Osteoblast (primary cell): ENCODE measurements at regions not wholly inside any gene's neighbourhood (a gene's known extent, or its start where the extent isn't known, plus 50 kb on each side); places are given as distances from the start of the nearest gene placed in this dataset.

Source experiments
- DNase-seq: peaks from one replicate; pipeline ENCODE4 v3.0.0; 2011; ENCODE audit warnings: low spot score, mixed read lengths; ENCODE audit not compliant: insufficient read length; ENCODE audit errors: missing footprints
- H2AFZ ChIP-seq: 2 replicates; pipeline ENCODE4 v1.6.0; 2011; ENCODE audit warnings: mild to moderate bottlenecking, low read length
- H3K27ac ChIP-seq: 2 replicates; pipeline ENCODE4 v1.5.1; 2011; ENCODE audit warnings: mild to moderate bottlenecking, low read depth, low read length, moderate library complexity
- H3K27me3 ChIP-seq: 2 replicates; pipeline ENCODE4 v1.6.0; 2012; ENCODE audit warnings: mild to moderate bottlenecking, control low read depth, inconsistent platforms, low read length, moderate library complexity; ENCODE audit not compliant: insufficient read depth
- H3K36me3 ChIP-seq: 2 replicates; pipeline ENCODE4 v1.5.1; 2011; ENCODE audit warnings: mild to moderate bottlenecking, low read length, control low read depth, moderate library complexity; ENCODE audit not compliant: insufficient read depth
- H3K4me1 ChIP-seq: 2 replicates; pipeline ENCODE4 v1.5.1; 2011; ENCODE audit warnings: mild to moderate bottlenecking, low read length, control low read depth, moderate library complexity; ENCODE audit not compliant: insufficient read depth
- H3K4me2 ChIP-seq: 2 replicates; pipeline ENCODE4 v1.6.0; 2011; ENCODE audit warnings: mild to moderate bottlenecking, low read length; ENCODE audit not compliant: insufficient read depth
- H3K4me3 ChIP-seq: fragments of 200-600 bp; sonication (generic); 3 replicates; pipeline ENCODE4 v1.5.1; 2012; ENCODE audit warnings: mild to moderate bottlenecking, low read length, inconsistent platforms; ENCODE audit not compliant: insufficient read depth
- H3K79me2 ChIP-seq: 2 replicates; pipeline ENCODE4 v1.6.0; 2012; ENCODE audit warnings: mild to moderate bottlenecking, low read length, control low read depth, inconsistent platforms; ENCODE audit not compliant: insufficient read depth
- H3K9me3 ChIP-seq: 2 replicates; pipeline ENCODE4 v1.5.1; 2011; ENCODE audit warnings: low read depth, low read length, control low read depth
- H4K20me1 ChIP-seq: 2 replicates; pipeline ENCODE4 v1.6.0; 2012; ENCODE audit warnings: mild to moderate bottlenecking, low read length, control low read depth; ENCODE audit not compliant: insufficient read depth
- CTCF ChIP-seq: IDR thresholded peaks from 2 replicates; pipeline ENCODE4 v1.5.1; 2011; ENCODE audit warnings: mild to moderate bottlenecking, low read depth, low read length, moderate library complexity; ENCODE audit errors: extremely low read depth

GRCh38 chr7:115133248-115133647 lies 211.4 kb downstream of the MDFIC start:
- no peaks in the 10 kb centered on the region for H3K79me2 ChIP-seq
- DNase-seq = no peak
- TF ChIP-seq CTCF = no peak
- H3K4me2 ChIP-seq = no peak overlapping the region
- H4K20me1 ChIP-seq = no peaks in the 10 kb centered on the region
- H2AFZ ChIP-seq = no peak overlapping the region
- no peak overlapping the region for H3K27ac ChIP-seq
- H3K4me1 ChIP-seq = no peaks in the 10 kb centered on the region
- no peaks in the 10 kb centered on the region for H3K27me3 ChIP-seq
- H3K9me3 ChIP-seq = no peaks in the 10 kb centered on the region
- no peaks in the 10 kb centered on the region for H3K36me3 ChIP-seq
- H3K4me3 ChIP-seq = no peak overlapping the region

- Histone ChIP-seq H3K27me3 (no peaks in the 10 kb centered on the region), H3K36me3 (no peaks in the 10 kb centered on the region), H3K4me2 (no peak overlapping the region), H3K79me2 (no peaks in the 10 kb centered on the region), H3K4me1 (no peaks in the 10 kb centered on the region), H4K20me1 (no peaks in the 10 kb centered on the region), H3K4me3 (no peak overlapping the region), H3K9me3 (no peaks in the 10 kb centered on the region), H2AFZ (no peak overlapping the region), H3K27ac (no peak overlapping the region)
- TF ChIP-seq CTCF = no peak
- no peak for DNase-seq
Measured at GRCh38 chr7:115132096-115132495, 210.2 kb downstream of the MDFIC start.

- DNase-seq = no peak
- no peak for TF ChIP-seq CTCF
- Histone ChIP-seq H3K27ac (no peak overlapping the region), H2AFZ (no peak overlapping the region), H3K79me2 (no peaks in the 10 kb centered on the region), H3K9me3 (no peaks in the 10 kb centered on the region), H4K20me1 (no peaks in the 10 kb centered on the region), H3K27me3 (no peaks in the 10 kb centered on the region), H3K36me3 (no peaks in the 10 kb centered on the region), H3K4me1 (no peaks in the 10 kb centered on the region), H3K4me2 (no peak overlapping the region), H3K4me3 (no peak overlapping the region)
Measured at GRCh38 chr7:115128154-115128553, 206.3 kb downstream of the MDFIC start.

- DNase-seq = no peak
- H3K4me1 ChIP-seq = no peaks in the 10 kb centered on the region
- no peaks in the 10 kb centered on the region for H3K36me3 ChIP-seq
- H3K9me3 ChIP-seq = no peaks in the 10 kb centered on the region
- no peaks in the 10 kb centered on the region for H3K79me2 ChIP-seq
- TF ChIP-seq CTCF = no peak
- H4K20me1 ChIP-seq = no peaks in the 10 kb centered on the region
- H3K4me2 ChIP-seq = no peak overlapping the region
- H3K27me3 ChIP-seq = no peaks in the 10 kb centered on the region
- no peak overlapping the region for H2AFZ ChIP-seq
- H3K27ac ChIP-seq = no peak overlapping the region
- no peak overlapping the region for H3K4me3 ChIP-seq
Measured at GRCh38 chr7:115127399-115128021, 205.6 kb downstream of the MDFIC start.
